Kidney epithelial cell (primary cell): ENCODE measurements at regions not wholly inside any gene's neighbourhood (a gene's known extent, or its start where the extent isn't known, plus 50 kb on each side); places are given as distances from the start of the nearest gene placed in this dataset.

Source experiments
- DNase-seq: peaks from one replicate; pipeline ENCODE4 v3.0.0-alpha.2; 2010; ENCODE audit warnings: low read depth
- H3K27me3 ChIP-seq: 2 replicates; pipeline ENCODE4 v1.6.0; 2011; ENCODE audit warnings: low read length; ENCODE audit not compliant: control insufficient read depth, insufficient read depth
- H3K36me3 ChIP-seq: 2 replicates; pipeline ENCODE4 v1.5.1; 2011; ENCODE audit warnings: low read length; ENCODE audit not compliant: control insufficient read depth, insufficient read depth
- H3K4me3 ChIP-seq: 2 replicates; pipeline ENCODE4 v1.5.1; 2011; ENCODE audit warnings: low read depth, mild to moderate bottlenecking, control low read depth, low read length
- CTCF ChIP-seq: IDR thresholded peaks from 2 replicates; pipeline ENCODE4 v1.5.1; 2011; ENCODE audit warnings: mild to moderate bottlenecking, moderate library complexity, low read length, control low read depth, inconsistent platforms; ENCODE audit not compliant: insufficient read depth, poor library complexity, severe bottlenecking

- DNase-seq: no peak
- TF ChIP-seq CTCF: no peak
- H3K36me3 ChIP-seq: no peaks in the 10 kb centered on the region
- no peak overlapping the region for H3K4me3 ChIP-seq
- H3K27me3 ChIP-seq: no peaks in the 10 kb centered on the region
Measured at GRCh38 chr13:111658145-111659100, 338.0 kb downstream of the TEX29 start.

- H3K36me3 ChIP-seq: no peaks in the 10 kb centered on the region
- H3K27me3 ChIP-seq: no peaks in the 10 kb centered on the region
- DNase-seq: no peak
- no peak for TF ChIP-seq CTCF
- no peak overlapping the region for H3K4me3 ChIP-seq
Measured at GRCh38 chr13:111659219-111659775, 338.9 kb downstream of the TEX29 start.

- Histone ChIP-seq H3K27me3 (no peaks in the 10 kb centered on the region), H3K36me3 (no peaks in the 10 kb centered on the region), H3K4me3 (no peak overlapping the region)
- no peak for TF ChIP-seq CTCF
- no peak for DNase-seq
Measured at GRCh38 chr13:111659842-111660241, 339.4 kb downstream of the TEX29 start.

- H3K36me3 ChIP-seq: no peaks in the 10 kb centered on the region
- TF ChIP-seq CTCF: no peak
- no peak for DNase-seq
- H3K27me3 ChIP-seq: no peaks in the 10 kb centered on the region
- no peak overlapping the region for H3K4me3 ChIP-seq
Measured at GRCh38 chr13:111661052-111661451, 340.6 kb downstream of the TEX29 start.

- Histone ChIP-seq H3K27me3 (no peaks in the 10 kb centered on the region), H3K4me3 (no peak overlapping the region), H3K36me3 (no peaks in the 10 kb centered on the region)
- TF ChIP-seq CTCF: no peak
- DNase-seq: no peak
Measured at GRCh38 chr13:111661776-111662175, 341.3 kb downstream of the TEX29 start.
